ENCODE measurements at regions not wholly inside any gene's neighbourhood (a gene's known extent, or its start where the extent isn't known, plus 50 kb on each side); places are given as distances from the start of the nearest gene placed in this dataset.

- no peak overlapping the region for H3K4me3 ChIP-seq (ENCODE audit: low read depth in 1 of 2, low read length in 2 of 2)
- TF ChIP-seq EZH2 (IDR thresholded peaks at IDR 0.05; ENCODE audit: borderline replicate concordance, low read depth, low read length, severe bottlenecking) (no peak), CTCF (IDR thresholded peaks at IDR 0.05; ENCODE audit: borderline replicate concordance, extremely low read depth, low read length, poor library complexity, severe bottlenecking) (no peak)
- peaks cover 4% of the 10 kb centered on the region for H4K20me1 ChIP-seq (ENCODE audit: insufficient read depth, low read length)
- H3K4me2 ChIP-seq (ENCODE audit: insufficient read depth, low read length): peak overlapping the region; percentile 34; the same call in 1 of the 2 replicates
- ATAC-seq (ENCODE audit: insufficient read depth, low read depth) (no peak), DNase-seq (no peak)
- H3K79me2 ChIP-seq (ENCODE audit: insufficient read depth, low read length): no peaks in the 10 kb centered on the region
- H3K27ac ChIP-seq (ENCODE audit: low read length): no peak overlapping the region
- no peak overlapping the region for H3K9ac ChIP-seq (ENCODE audit: low read depth, low read length)
- H3K9me3 ChIP-seq (ENCODE audit: insufficient read depth, low read length, severe bottlenecking): no peaks in the 10 kb centered on the region
- no peaks in the 10 kb centered on the region for H3K27me3 ChIP-seq (ENCODE audit: insufficient read depth, low read length, poor library complexity)
- no peak overlapping the region for H2AFZ ChIP-seq (ENCODE audit: low read depth, low read length)
- H3K36me3 ChIP-seq (ENCODE audit: insufficient read depth, low read length): no peaks in the 10 kb centered on the region
- H3K4me1 ChIP-seq (ENCODE audit: insufficient read depth, low read length): peaks cover 4% of the 10 kb centered on the region; the same call in 1 of the 2 replicates
Measured at GRCh38 chr11:69887841-69888427, 68.7 kb upstream of the FGF3 start.

GRCh38 chr11:69888483-69889181 is 69.4 kb upstream of the FGF3 start:
- H2AFZ ChIP-seq (ENCODE audit: low read depth, low read length): no peak overlapping the region

GRCh38 chr11:69889400-69890318 is 70.4 kb upstream of the FGF3 start:
- H3K4me1 ChIP-seq (ENCODE audit: insufficient read depth, low read length): peaks cover 4% of the 10 kb centered on the region; the same call in 1 of the 2 replicates
- DNase-seq: no peak
- no peak overlapping the region for H3K9ac ChIP-seq (ENCODE audit: low read depth, low read length)
- H2AFZ ChIP-seq (ENCODE audit: low read depth, low read length): no peak overlapping the region
- H4K20me1 ChIP-seq (ENCODE audit: insufficient read depth, low read length): peaks cover 4% of the 10 kb centered on the region
- H3K4me3 ChIP-seq (ENCODE audit: low read depth in 1 of 2, low read length in 2 of 2): no peak overlapping the region
- H3K27ac ChIP-seq (ENCODE audit: low read length): no peak overlapping the region
- no peaks in the 10 kb centered on the region for H3K27me3 ChIP-seq (ENCODE audit: insufficient read depth, low read length, poor library complexity)
- no peaks in the 10 kb centered on the region for H3K36me3 ChIP-seq (ENCODE audit: insufficient read depth, low read length)
- H3K4me2 ChIP-seq (ENCODE audit: insufficient read depth, low read length): no peak overlapping the region
- TF ChIP-seq CTCF (IDR thresholded peaks at IDR 0.05; ENCODE audit: borderline replicate concordance, extremely low read depth, low read length, poor library complexity, severe bottlenecking) (no peak), EZH2 (IDR thresholded peaks at IDR 0.05; ENCODE audit: borderline replicate concordance, low read depth, low read length, severe bottlenecking) (no peak)
- no peaks in the 10 kb centered on the region for H3K79me2 ChIP-seq (ENCODE audit: insufficient read depth, low read length)
- no peak for ATAC-seq (ENCODE audit: insufficient read depth, low read depth)
- H3K9me3 ChIP-seq (ENCODE audit: insufficient read depth, low read length, severe bottlenecking): no peaks in the 10 kb centered on the region

More at GRCh38 chr11:69888483-69889181, 69.4 kb upstream of the FGF3 start:
- Histone ChIP-seq H3K27me3 (ENCODE audit: insufficient read depth, low read length, poor library complexity) (no peaks in the 10 kb centered on the region), H3K79me2 (ENCODE audit: insufficient read depth, low read length) (no peaks in the 10 kb centered on the region), H4K20me1 (ENCODE audit: insufficient read depth, low read length) (peaks cover 4% of the 10 kb centered on the region), H3K4me3 (ENCODE audit: low read depth in 1 of 2, low read length in 2 of 2) (no peak overlapping the region), H3K4me1 (ENCODE audit: insufficient read depth, low read length) (peaks cover 4% of the 10 kb centered on the region; the same call in 1 of the 2 replicates), H3K4me2 (ENCODE audit: insufficient read depth, low read length) (peak overlapping the region; percentile 34; the same call in 1 of the 2 replicates), H3K9me3 (ENCODE audit: insufficient read depth, low read length, severe bottlenecking) (no peaks in the 10 kb centered on the region), H3K9ac (ENCODE audit: low read depth, low read length) (no peak overlapping the region), H3K27ac (ENCODE audit: low read length) (no peak overlapping the region), H3K36me3 (ENCODE audit: insufficient read depth, low read length) (no peaks in the 10 kb centered on the region)
- ATAC-seq (ENCODE audit: insufficient read depth, low read depth): peak; percentile 86
- peak; percentile 97 for TF ChIP-seq CTCF (IDR thresholded peaks at IDR 0.05; ENCODE audit: borderline replicate concordance, extremely low read depth, low read length, poor library complexity, severe bottlenecking)
- no peak for TF ChIP-seq EZH2 (IDR thresholded peaks at IDR 0.05; ENCODE audit: borderline replicate concordance, low read depth, low read length, severe bottlenecking)
- peak; percentile 69 for DNase-seq

All from DND-41 (cell line).